Esophagus squamous epithelium (tissue), 4 donors: ENCODE measurements at regions not wholly inside any gene's neighbourhood (a gene's known extent, or its start where the extent isn't known, plus 50 kb on each side); places are given as distances from the start of the nearest gene placed in this dataset.

Experiments used
- POLR2A ChIP-seq, 4 donors: fragments of 450-650 bp; IDR thresholded peaks; one replicate each; pipeline ENCODE4 v1.6.1; 2017; ENCODE audit warnings: antibody characterized with exemption in 4 of 4, mild to moderate bottlenecking in 4 of 4, moderate library complexity in 3 of 4
- TF ChIP-seq, protein P1 (sequence below), 6 experiments: fragments of 450-650 bp in 4 of 6; fragments of 200-600 bp in 2 of 6; sonication (generic) in 2 of 6; IDR thresholded peaks; one replicate each; pipeline ENCODE4 v1.5.1; 2016 to 2019; ENCODE audit warnings: antibody characterized with exemption in 6 of 6, mild to moderate bottlenecking in 4 of 6, moderate library complexity in 4 of 6

- TF ChIP-seq, protein P1, sequence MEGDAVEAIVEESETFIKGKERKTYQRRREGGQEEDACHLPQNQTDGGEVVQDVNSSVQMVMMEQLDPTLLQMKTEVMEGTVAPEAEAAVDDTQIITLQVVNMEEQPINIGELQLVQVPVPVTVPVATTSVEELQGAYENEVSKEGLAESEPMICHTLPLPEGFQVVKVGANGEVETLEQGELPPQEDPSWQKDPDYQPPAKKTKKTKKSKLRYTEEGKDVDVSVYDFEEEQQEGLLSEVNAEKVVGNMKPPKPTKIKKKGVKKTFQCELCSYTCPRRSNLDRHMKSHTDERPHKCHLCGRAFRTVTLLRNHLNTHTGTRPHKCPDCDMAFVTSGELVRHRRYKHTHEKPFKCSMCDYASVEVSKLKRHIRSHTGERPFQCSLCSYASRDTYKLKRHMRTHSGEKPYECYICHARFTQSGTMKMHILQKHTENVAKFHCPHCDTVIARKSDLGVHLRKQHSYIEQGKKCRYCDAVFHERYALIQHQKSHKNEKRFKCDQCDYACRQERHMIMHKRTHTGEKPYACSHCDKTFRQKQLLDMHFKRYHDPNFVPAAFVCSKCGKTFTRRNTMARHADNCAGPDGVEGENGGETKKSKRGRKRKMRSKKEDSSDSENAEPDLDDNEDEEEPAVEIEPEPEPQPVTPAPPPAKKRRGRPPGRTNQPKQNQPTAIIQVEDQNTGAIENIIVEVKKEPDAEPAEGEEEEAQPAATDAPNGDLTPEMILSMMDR (IDR thresholded peaks at IDR 0.05) = no peak
- no peak for TF ChIP-seq POLR2A (IDR thresholded peaks at IDR 0.05)
These were observed 174.8 kb downstream of the PTEN start for GRCh38 chr10:88038268-88038667.
